GM21786 (cell line): ENCODE measurements at regions not wholly inside any gene's neighbourhood (a gene's known extent, or its start where the extent isn't known, plus 50 kb on each side); places are given as distances from the start of the nearest gene placed in this dataset.

Experiments used
- ATAC-seq: cut with Tn5 transposase; IDR thresholded peaks from one replicate; pipeline ENCODE4 v1.9.1; 2021; ENCODE audit not compliant: unreplicated experiment

GRCh38 chr17:77657839-77658238 lies 300.7 kb upstream of the TNRC6C start:
- ATAC-seq, result no peak

GRCh38 chr17:77660524-77660923 lies 298.0 kb upstream of the TNRC6C start:
- ATAC-seq, result no peak

GRCh38 chr17:77662833-77663232 lies 295.7 kb upstream of the TNRC6C start:
- no peak for ATAC-seq

GRCh38 chr17:77664097-77664729 lies 294.3 kb upstream of the TNRC6C start:
- ATAC-seq, result no peak

- no peak for ATAC-seq
Observed at GRCh38 chr17:77665833-77666232, 292.7 kb upstream of the TNRC6C start.

GRCh38 chr17:77666462-77666861 lies 292.0 kb upstream of the TNRC6C start:
- no peak for ATAC-seq

- ATAC-seq, result no peak
Observed at GRCh38 chr17:77666881-77667395, 291.6 kb upstream of the TNRC6C start.

GRCh38 chr17:77667478-77667877 lies 291.0 kb upstream of the TNRC6C start:
- no peak for ATAC-seq

- ATAC-seq, result no peak
Observed at GRCh38 chr17:77668518-77668917, 290.0 kb upstream of the TNRC6C start.

- ATAC-seq, result no peak
Observed at GRCh38 chr17:77670173-77670572, 288.3 kb upstream of the TNRC6C start.

- no peak for ATAC-seq
Observed at GRCh38 chr17:77674358-77674757, 284.1 kb upstream of the TNRC6C start.

GRCh38 chr17:77675411-77675810 lies 283.1 kb upstream of the TNRC6C start:
- ATAC-seq, result no peak

GRCh38 chr17:77675816-77676215 lies 282.7 kb upstream of the TNRC6C start:
- no peak for ATAC-seq

- ATAC-seq, result no peak
Observed at GRCh38 chr17:77676237-77676661, 282.3 kb upstream of the TNRC6C start.

- ATAC-seq, result no peak
Observed at GRCh38 chr17:77677211-77677610, 281.3 kb upstream of the TNRC6C start.

GRCh38 chr17:77677630-77678029 lies 280.9 kb upstream of the TNRC6C start:
- no peak for ATAC-seq

- no peak for ATAC-seq
Observed at GRCh38 chr17:77679589-77679988, 278.9 kb upstream of the TNRC6C start.

GRCh38 chr17:77681861-77682260 lies 276.6 kb upstream of the TNRC6C start:
- no peak for ATAC-seq

GRCh38 chr17:77684803-77685798 lies 273.4 kb upstream of the TNRC6C start:
- ATAC-seq, result no peak

GRCh38 chr17:77685881-77686486 lies 272.5 kb upstream of the TNRC6C start:
- no peak for ATAC-seq

GRCh38 chr17:77686903-77687302 lies 271.6 kb upstream of the TNRC6C start:
- no peak for ATAC-seq

GRCh38 chr17:77687417-77687816 lies 271.1 kb upstream of the TNRC6C start:
- no peak for ATAC-seq
